PFSK-1 (cell line): ENCODE measurements at regions not wholly inside any gene's neighbourhood (a gene's known extent, or its start where the extent isn't known, plus 50 kb on each side); places are given as distances from the start of the nearest gene placed in this dataset.

Experiments
- FOXP2 ChIP-seq: optimal IDR thresholded peaks from 2 replicates; pipeline ENCODE3; 2011; ENCODE audit warnings: borderline replicate concordance, control low read depth, inconsistent platforms; ENCODE audit not compliant: insufficient read depth; ENCODE audit errors: extremely low read length, extremely low read depth
- POLR2AphosphoS5 ChIP-seq: IDR thresholded peaks from 2 replicates; pipeline ENCODE4 v1.6.1; 2012; ENCODE audit warnings: low read depth, mild to moderate bottlenecking, control low read depth, low read length, moderate library complexity
- SIN3A ChIP-seq: IDR thresholded peaks from 2 replicates; pipeline ENCODE4 v1.6.1; 2012; ENCODE audit warnings: mild to moderate bottlenecking, low read length, moderate library complexity, borderline replicate concordance; ENCODE audit not compliant: insufficient read depth
- TAF1 ChIP-seq: IDR thresholded peaks from 2 replicates; pipeline ENCODE4 v1.6.1; 2012; ENCODE audit warnings: low read length, control low read depth, borderline replicate concordance; ENCODE audit not compliant: insufficient read depth
- TF ChIP-seq, protein P1 (sequence below), 2 experiments: IDR thresholded peaks; 2 replicates each; pipeline versions ENCODE4 v1.6.1 to v1.8.0; 2011 to 2012; ENCODE audit warnings: low read depth in 2 of 2, low read length in 2 of 2, control low read depth in 1 of 2, inconsistent platforms in 1 of 2, mild to moderate bottlenecking in 1 of 2, moderate library complexity in 1 of 2; ENCODE audit not compliant: insufficient read depth in 1 of 2

DNA sequence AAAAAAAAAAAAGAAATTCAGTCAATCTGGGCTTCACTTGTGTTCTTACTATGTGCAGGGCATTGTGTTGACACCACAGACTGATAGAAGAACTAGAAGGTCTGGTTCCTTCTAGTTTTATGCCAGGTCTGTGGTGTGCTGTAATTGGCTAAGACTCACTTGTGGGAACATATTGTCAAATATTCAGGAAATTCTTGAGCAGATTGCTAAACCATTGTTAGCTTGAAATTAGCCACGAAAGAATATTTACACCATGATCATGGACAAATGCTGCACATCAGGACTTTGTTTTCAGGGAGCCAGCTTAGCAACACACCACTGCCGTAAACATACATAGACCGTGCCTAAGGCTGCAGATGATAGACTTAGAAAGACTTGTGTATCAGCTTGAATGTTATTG is 74.6 kb downstream of the GTPBP8 start:
- TF ChIP-seq SIN3A (no peak), POLR2AphosphoS5 (no peak)

DNA sequence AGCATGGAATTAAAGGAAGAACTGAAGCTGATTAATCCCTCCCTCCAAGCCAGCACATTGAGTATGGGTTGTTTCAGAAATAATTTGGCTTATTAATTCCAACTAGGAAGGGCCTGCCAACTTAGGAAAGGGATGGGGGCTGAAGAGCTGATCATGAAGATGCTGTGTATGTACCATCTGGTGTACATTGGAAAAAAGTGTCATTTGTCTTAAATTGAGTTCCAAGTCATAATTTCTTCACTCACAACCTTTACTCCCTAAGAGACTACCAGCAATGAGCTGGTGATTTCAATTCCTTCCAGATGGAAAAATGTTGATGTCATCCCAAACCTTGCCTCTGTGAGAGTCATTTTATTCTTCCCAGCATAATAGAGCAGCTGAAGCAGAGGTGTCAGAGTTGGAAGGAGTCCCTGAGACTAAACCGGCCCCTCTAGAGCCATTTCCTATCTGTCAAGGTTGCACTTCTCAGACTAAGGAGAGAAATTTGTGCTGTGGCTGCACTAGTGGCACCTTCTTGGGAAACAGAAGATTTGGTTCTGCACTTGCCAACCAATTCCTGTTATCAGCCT is 79.4 kb downstream of the GTPBP8 start:
- TF ChIP-seq, protein P1, sequence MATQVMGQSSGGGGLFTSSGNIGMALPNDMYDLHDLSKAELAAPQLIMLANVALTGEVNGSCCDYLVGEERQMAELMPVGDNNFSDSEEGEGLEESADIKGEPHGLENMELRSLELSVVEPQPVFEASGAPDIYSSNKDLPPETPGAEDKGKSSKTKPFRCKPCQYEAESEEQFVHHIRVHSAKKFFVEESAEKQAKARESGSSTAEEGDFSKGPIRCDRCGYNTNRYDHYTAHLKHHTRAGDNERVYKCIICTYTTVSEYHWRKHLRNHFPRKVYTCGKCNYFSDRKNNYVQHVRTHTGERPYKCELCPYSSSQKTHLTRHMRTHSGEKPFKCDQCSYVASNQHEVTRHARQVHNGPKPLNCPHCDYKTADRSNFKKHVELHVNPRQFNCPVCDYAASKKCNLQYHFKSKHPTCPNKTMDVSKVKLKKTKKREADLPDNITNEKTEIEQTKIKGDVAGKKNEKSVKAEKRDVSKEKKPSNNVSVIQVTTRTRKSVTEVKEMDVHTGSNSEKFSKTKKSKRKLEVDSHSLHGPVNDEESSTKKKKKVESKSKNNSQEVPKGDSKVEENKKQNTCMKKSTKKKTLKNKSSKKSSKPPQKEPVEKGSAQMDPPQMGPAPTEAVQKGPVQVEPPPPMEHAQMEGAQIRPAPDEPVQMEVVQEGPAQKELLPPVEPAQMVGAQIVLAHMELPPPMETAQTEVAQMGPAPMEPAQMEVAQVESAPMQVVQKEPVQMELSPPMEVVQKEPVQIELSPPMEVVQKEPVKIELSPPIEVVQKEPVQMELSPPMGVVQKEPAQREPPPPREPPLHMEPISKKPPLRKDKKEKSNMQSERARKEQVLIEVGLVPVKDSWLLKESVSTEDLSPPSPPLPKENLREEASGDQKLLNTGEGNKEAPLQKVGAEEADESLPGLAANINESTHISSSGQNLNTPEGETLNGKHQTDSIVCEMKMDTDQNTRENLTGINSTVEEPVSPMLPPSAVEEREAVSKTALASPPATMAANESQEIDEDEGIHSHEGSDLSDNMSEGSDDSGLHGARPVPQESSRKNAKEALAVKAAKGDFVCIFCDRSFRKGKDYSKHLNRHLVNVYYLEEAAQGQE (IDR thresholded peaks at IDR 0.05; ENCODE audit: insufficient read depth in 1 of 2, low read depth in 2 of 2, low read length in 2 of 2), result no peak
- TF ChIP-seq SIN3A (no peak), TAF1 (no peak), FOXP2 (no peak), POLR2AphosphoS5 (no peak)

DNA sequence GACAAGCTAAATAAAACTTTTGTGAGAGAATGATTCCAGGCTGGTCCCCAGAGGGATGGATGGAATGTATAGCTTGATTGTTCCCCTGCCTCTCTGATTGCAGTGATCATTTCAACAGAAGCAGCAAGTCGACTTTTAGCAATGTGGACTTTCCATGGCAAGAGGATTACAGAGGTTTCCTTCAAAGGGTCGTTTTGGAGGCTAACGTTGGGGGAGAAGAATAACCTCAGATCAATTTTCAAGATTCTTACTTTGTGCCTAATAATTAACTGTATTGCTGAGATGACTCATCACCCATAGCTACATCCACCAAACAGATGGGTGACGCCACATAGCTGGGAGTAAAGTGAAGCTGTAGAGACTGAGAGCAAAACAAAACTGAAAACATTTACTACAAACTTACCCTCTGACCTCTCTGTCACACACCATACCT is 79.9 kb downstream of the GTPBP8 start:
- TF ChIP-seq, protein P1 (IDR thresholded peaks at IDR 0.05; ENCODE audit: insufficient read depth in 1 of 2, low read depth in 2 of 2, low read length in 2 of 2), result no peak
- no peak for TF ChIP-seq TAF1
- TF ChIP-seq FOXP2, result no peak
- no peak for TF ChIP-seq SIN3A
- TF ChIP-seq POLR2AphosphoS5, result no peak

DNA sequence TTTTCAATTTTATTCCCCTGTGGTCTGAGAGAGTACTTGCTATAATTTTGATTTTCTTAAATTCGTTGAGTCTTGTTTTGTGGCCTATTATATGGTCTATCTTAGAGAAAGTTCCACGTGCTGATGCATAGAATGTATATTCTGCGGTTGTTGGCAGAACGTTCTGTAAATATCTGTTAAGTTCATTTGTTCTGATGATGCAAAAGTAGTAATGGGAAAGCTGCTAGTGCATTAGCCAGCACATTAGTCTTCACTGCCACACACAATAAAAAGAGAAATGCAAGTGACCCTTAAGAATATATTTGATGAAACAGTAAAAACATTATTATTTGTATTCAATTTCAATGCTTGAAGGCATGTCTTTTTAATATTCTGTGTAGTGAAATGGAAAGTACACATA is 84.8 kb downstream of the GTPBP8 start:
- TF ChIP-seq POLR2AphosphoS5, result no peak
- no peak for TF ChIP-seq SIN3A
- TF ChIP-seq TAF1, result no peak
- TF ChIP-seq, protein P1 (IDR thresholded peaks at IDR 0.05; ENCODE audit: insufficient read depth in 1 of 2, low read depth in 2 of 2, low read length in 2 of 2), result no peak
- no peak for TF ChIP-seq FOXP2

DNA sequence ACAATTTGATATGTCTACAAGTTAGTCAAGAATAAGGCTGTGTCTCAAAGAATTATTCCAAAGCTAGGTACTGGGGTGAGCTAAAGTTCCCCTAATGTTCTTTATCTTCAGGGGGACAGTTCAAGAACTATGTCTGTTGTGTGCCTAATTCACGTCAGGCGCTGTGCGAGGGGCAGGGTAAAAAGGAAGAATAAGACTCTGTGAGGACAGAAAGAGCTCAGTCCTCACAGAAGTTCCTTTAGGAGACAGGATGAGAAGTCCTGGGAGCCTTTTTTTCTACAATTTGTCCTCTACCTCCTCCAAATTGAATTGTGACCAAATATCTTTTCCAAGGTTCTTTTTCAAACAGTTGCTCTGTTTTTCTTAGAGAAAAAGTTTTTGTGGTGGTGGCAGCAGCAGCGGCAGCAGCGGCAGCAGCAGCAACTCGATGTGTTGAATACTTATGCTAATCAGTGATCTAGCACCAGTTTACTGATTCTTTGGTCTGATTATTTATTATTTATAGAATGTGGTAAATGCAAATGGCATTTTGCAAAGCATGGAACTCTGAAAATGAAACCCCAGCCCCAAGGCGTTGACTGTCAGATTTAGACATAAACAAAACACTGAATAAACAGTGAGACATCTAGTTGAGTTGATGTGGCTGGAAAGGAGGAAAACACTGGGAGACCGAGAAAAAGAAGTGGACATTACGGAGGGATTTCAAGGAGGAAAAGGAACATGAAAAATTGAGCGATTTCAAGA is 88.6 kb downstream of the GTPBP8 start:
- TF ChIP-seq SIN3A (no peak), POLR2AphosphoS5 (no peak), TAF1 (no peak)

DNA sequence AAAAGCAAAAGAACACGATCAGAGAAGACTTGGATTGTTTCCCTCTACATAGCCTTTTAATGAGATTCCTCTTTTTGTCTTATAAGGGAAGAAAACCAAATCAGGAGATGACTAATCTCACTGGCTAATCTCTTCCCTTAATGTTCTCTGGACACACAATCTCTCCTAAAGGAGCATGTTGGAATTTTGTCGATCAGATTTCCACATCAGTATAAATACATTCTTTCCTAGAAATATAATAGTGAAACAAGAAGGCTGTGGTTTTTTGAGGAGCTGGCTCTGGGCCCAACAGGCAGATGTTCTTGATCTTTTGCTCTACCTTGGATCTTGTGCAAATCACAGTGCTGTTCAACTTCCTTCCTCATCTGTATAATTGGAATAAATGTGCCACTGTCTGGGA is 94.0 kb downstream of the GTPBP8 start:
- TF ChIP-seq SIN3A (no peak), FOXP2 (no peak), TAF1 (no peak), POLR2AphosphoS5 (no peak)
